HG02571 (cell line): ENCODE measurements at regions not wholly inside any gene's neighbourhood (a gene's known extent, or its start where the extent isn't known, plus 50 kb on each side); places are given as distances from the start of the nearest gene placed in this dataset.
"Not testable (repeated sequence)": the region's sequence is repeated elsewhere in the genome, so short reads cannot be mapped to it uniquely, and the experiment has no call there.

Experiments
- ATAC-seq: cut with Tn5 transposase; IDR thresholded peaks from one replicate; pipeline ENCODE4 v1.9.1; 2021; ENCODE audit warnings: mild to moderate bottlenecking, moderate library complexity; ENCODE audit not compliant: unreplicated experiment

- no peak for ATAC-seq
These were observed 119.3 kb upstream of the MDFIC start for GRCh38 chr7:114802632-114803031.

- ATAC-seq, result no peak
These were observed 115.2 kb upstream of the MDFIC start for GRCh38 chr7:114806590-114807162.

- no peak for ATAC-seq
These were observed 109.3 kb upstream of the MDFIC start for GRCh38 chr7:114812570-114812969.

GRCh38 chr7:114813624-114814023, 108.3 kb upstream of the MDFIC start:
- no peak for ATAC-seq

- not testable (repeated sequence) for ATAC-seq
These were observed 104.9 kb upstream of the MDFIC start for GRCh38 chr7:114817036-114817435.

- no peak for ATAC-seq
These were observed 103.4 kb upstream of the MDFIC start for GRCh38 chr7:114818501-114818900.

- no peak for ATAC-seq
These were observed 102.1 kb upstream of the MDFIC start for GRCh38 chr7:114819616-114820362.

GRCh38 chr7:114821030-114821900, 100.6 kb upstream of the MDFIC start:
- no peak for ATAC-seq

GRCh38 chr7:114822131-114822530, 99.8 kb upstream of the MDFIC start:
- no peak for ATAC-seq

GRCh38 chr7:114822844-114823243, 99.0 kb upstream of the MDFIC start:
- no peak for ATAC-seq

GRCh38 chr7:114823290-114823689, 98.6 kb upstream of the MDFIC start:
- no peak for ATAC-seq

GRCh38 chr7:114825423-114825951, 96.4 kb upstream of the MDFIC start:
- no peak for ATAC-seq

- ATAC-seq, result no peak
These were observed 90.9 kb upstream of the MDFIC start for GRCh38 chr7:114830952-114831351.

GRCh38 chr7:114832906-114833595, 88.8 kb upstream of the MDFIC start:
- peak; percentile 91 for ATAC-seq

- ATAC-seq, result no peak
These were observed 86.6 kb upstream of the MDFIC start for GRCh38 chr7:114835303-114835702.

- no peak for ATAC-seq
These were observed 86.0 kb upstream of the MDFIC start for GRCh38 chr7:114835861-114836260.

- no peak for ATAC-seq
These were observed 79.3 kb upstream of the MDFIC start for GRCh38 chr7:114842551-114843065.

- peak; percentile 65 for ATAC-seq
These were observed 78.8 kb upstream of the MDFIC start for GRCh38 chr7:114843102-114843501.

GRCh38 chr7:114851406-114852061, 70.4 kb upstream of the MDFIC start:
- ATAC-seq, result no peak

- no peak for ATAC-seq
These were observed 69.6 kb upstream of the MDFIC start for GRCh38 chr7:114852293-114852692.
